ENCODE measurements at regions not wholly inside any gene's neighbourhood (a gene's known extent, or its start where the extent isn't known, plus 50 kb on each side); places are given as distances from the start of the nearest gene placed in this dataset.
"Not testable (repeated sequence)": the region's sequence is repeated elsewhere in the genome, so short reads cannot be mapped to it uniquely, and the experiment has no call there.

GRCh38 chr2:7693246-7694075 lies 776.2 kb downstream of the RNF144A start:
- Mint-ChIP-seq H3K9me3 (no peaks in the 10 kb centered on the region), H3K27me3 (peaks cover 0 to 7% of the 10 kb centered on the region in 2 donors), H3K27ac (peak overlapping the region in 1 of 2 donors; percentile 39), H3K4me3 (no peak overlapping the region), H3K36me3 (ENCODE audit: insufficient read depth) (no peaks in the 10 kb centered on the region), H3K4me1 (ENCODE audit: low read depth in 2 of 2) (peaks cover 16 to 28% of the 10 kb centered on the region in 2 donors)
- ATAC-seq (replicated peaks) (no peak), DNase-seq (no peak)

DNA sequence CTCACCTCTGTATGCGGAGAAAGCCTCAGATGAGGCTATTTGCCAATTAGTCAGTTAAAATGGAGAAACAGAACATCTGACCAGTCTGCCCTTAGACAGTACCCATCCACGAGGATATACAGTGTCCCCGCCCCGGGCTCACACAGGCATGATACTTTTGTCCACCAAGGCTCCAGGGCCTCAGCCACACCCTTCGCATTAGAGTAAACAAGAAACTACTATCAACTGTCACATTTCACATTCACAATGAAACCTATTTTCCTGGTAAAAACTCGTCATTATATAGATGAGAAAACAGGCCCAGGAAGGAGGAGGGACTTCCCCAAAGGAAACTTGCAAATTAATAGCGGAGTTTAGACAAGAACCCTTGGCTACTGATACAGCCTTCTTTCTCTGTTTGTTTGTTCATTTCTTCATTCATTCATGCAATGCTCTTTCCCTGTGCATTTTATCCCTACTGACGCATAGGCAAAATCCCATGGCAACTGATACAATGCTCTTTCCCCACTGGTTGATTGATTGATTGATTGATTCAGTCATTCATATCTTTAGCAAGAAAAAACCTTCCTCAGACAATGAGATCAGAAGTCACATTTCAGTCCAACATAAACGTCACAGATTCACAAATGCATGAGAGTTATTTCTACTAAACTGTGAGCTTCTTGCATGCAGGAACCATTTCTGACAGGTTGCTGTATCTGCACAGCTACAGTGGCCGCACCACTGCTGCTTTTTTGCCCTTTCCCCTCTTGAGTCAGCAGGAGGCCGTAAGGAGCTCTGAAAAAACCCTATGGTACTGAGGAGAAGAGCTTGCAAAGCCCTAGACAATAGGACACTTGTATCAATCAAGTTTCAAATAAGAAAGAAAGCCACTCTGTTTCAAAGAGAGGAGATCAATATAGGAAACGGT lies 777.1 kb downstream of the RNF144A start:
- H3K4me3 Mint-ChIP-seq = no peak overlapping the region
- H3K9me3 Mint-ChIP-seq = no peaks in the 10 kb centered on the region
- peaks cover 0 to 7% of the 10 kb centered on the region in 2 donors for H3K27me3 Mint-ChIP-seq
- H3K27ac Mint-ChIP-seq = peak overlapping the region; percentile 29 to 39
- ATAC-seq (replicated peaks) (no peak), DNase-seq (no peak)
- H3K36me3 Mint-ChIP-seq (ENCODE audit: insufficient read depth) = no peaks in the 10 kb centered on the region
- peaks cover 16 to 28% of the 10 kb centered on the region in 2 donors for H3K4me1 Mint-ChIP-seq (ENCODE audit: low read depth in 2 of 2)

DNA sequence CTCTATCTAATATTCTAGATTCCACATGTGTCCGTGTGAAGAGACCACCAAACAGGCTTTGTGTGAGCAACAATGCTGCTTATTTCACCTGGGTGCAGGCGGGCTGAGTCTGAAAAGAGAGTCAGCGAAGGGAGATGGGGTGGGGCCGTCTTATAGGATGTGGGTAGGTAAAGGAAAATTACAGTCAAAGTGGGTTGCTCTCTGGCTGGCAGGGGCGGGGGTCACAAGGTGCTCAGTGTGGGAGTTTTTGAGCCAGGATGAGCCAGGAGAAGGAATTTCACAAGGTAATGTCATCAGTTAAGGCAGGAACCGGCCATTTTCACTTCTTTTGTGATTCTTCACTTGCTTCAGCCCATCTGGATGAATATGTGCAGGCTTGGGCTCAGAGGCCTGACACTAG lies 779.3 kb downstream of the RNF144A start:
- not testable (repeated sequence) for ATAC-seq (replicated peaks); DNase-seq; H3K27ac Mint-ChIP-seq; H3K4me3 Mint-ChIP-seq; H3K9me3 Mint-ChIP-seq; H3K36me3 Mint-ChIP-seq (ENCODE audit: insufficient read depth); H3K27me3 Mint-ChIP-seq
- peaks cover 16 to 28% of the 10 kb centered on the region in 2 donors for H3K4me1 Mint-ChIP-seq (ENCODE audit: low read depth in 2 of 2)

GRCh38 chr2:7697052-7697451 lies 779.8 kb downstream of the RNF144A start:
- no peak overlapping the region for H3K27ac Mint-ChIP-seq
- H3K27me3 Mint-ChIP-seq = peaks cover 0 to 7% of the 10 kb centered on the region in 2 donors
- H3K4me3 Mint-ChIP-seq = no peak overlapping the region
- no peak for DNase-seq
- no peaks in the 10 kb centered on the region for H3K36me3 Mint-ChIP-seq (ENCODE audit: insufficient read depth)
- peaks cover 13 to 25% of the 10 kb centered on the region in 2 donors for H3K4me1 Mint-ChIP-seq (ENCODE audit: low read depth in 2 of 2)
- ATAC-seq (replicated peaks) = no peak
- no peaks in the 10 kb centered on the region for H3K9me3 Mint-ChIP-seq

GRCh38 chr2:7701791-7702190 lies 784.6 kb downstream of the RNF144A start:
- no peak overlapping the region for H3K4me3 Mint-ChIP-seq
- no peak overlapping the region for H3K27ac Mint-ChIP-seq
- H3K4me1 Mint-ChIP-seq (ENCODE audit: low read depth in 2 of 2) = peaks cover 2 to 5% of the 10 kb centered on the region in 2 donors
- no peaks in the 10 kb centered on the region for H3K36me3 Mint-ChIP-seq (ENCODE audit: insufficient read depth)
- no peak for DNase-seq
- H3K9me3 Mint-ChIP-seq = no peaks in the 10 kb centered on the region
- no peaks in the 10 kb centered on the region for H3K27me3 Mint-ChIP-seq
- ATAC-seq (replicated peaks) = no peak

GRCh38 chr2:7703048-7703447 lies 785.8 kb downstream of the RNF144A start:
- Mint-ChIP-seq H3K36me3 (ENCODE audit: insufficient read depth) (no peaks in the 10 kb centered on the region), H3K27ac (no peak overlapping the region), H3K27me3 (no peaks in the 10 kb centered on the region), H3K4me1 (ENCODE audit: low read depth in 2 of 2) (peaks cover 2 to 5% of the 10 kb centered on the region in 2 donors), H3K9me3 (no peaks in the 10 kb centered on the region), H3K4me3 (no peak overlapping the region)
- no peak for ATAC-seq (replicated peaks)
- no peak for DNase-seq

DNA sequence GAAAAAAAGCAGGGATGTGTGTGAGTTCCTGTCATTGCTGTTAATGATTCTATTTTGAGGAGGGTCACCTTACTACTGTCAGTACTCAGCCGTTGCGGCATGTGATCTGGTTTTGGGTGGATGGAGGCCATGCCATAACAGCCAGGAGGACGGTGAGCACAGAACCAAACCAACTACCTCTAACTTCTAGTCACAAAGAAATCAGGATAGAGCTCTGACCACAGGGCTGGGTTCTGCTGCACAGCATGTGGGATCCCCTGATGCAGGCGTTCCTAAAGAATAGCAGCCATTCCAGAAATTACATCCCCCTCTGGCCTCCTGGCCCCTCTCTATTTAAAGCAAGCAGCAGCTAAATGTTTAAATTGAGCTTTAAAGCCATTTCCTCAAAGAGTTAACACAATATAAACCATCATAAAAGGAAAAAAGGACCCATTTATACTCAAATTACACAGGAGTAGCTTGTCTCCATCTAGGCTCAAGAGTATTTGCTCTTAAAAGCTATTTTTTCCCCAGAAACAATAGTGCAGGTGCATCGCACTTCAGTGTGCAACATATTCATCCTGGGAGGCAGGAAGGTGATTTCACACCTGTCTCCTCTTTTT lies 786.4 kb downstream of the RNF144A start:
- no peak for ATAC-seq (replicated peaks)
- Mint-ChIP-seq H3K36me3 (ENCODE audit: insufficient read depth) (no peaks in the 10 kb centered on the region), H3K4me1 (ENCODE audit: low read depth in 2 of 2) (peaks cover 2 to 5% of the 10 kb centered on the region in 2 donors), H3K9me3 (no peaks in the 10 kb centered on the region), H3K27me3 (no peaks in the 10 kb centered on the region), H3K27ac (no peak overlapping the region), H3K4me3 (no peak overlapping the region)
- DNase-seq = no peak

- Mint-ChIP-seq H3K4me1 (ENCODE audit: low read depth in 2 of 2) (peaks cover 2 to 5% of the 10 kb centered on the region in 2 donors), H3K27me3 (no peaks in the 10 kb centered on the region), H3K4me3 (no peak overlapping the region), H3K36me3 (ENCODE audit: insufficient read depth) (no peaks in the 10 kb centered on the region), H3K27ac (no peak overlapping the region), H3K9me3 (no peaks in the 10 kb centered on the region)
- ATAC-seq (replicated peaks) (no peak), DNase-seq (no peak)
Observed at GRCh38 chr2:7704296-7704865, 787.2 kb downstream of the RNF144A start.

DNA sequence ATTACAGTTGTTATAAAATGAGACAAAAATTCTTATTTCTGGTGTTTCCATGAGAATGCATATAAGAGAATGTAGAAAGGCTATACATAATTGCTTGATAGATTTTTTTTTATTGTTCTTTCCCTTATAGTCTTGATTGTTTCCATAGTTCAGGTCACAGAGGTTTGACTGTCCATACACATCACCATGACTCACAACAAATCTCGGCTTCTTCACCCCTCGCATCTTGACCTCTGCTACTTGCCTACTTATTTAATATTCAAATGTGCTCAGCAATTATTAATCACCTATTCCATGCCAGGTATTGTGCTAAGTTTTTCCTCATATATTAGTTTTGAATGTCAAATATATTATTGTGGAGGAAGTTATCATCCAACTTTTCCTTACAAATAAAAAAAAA lies 789.6 kb downstream of the RNF144A start:
- Mint-ChIP-seq H3K9me3 (no peaks in the 10 kb centered on the region), H3K27me3 (no peaks in the 10 kb centered on the region), H3K27ac (no peak overlapping the region), H3K4me1 (ENCODE audit: low read depth in 2 of 2) (peaks cover 2 to 9% of the 10 kb centered on the region in 2 donors), H3K4me3 (no peak overlapping the region), H3K36me3 (ENCODE audit: insufficient read depth) (no peaks in the 10 kb centered on the region)
- DNase-seq (no peak), ATAC-seq (replicated peaks) (no peak)

DNA sequence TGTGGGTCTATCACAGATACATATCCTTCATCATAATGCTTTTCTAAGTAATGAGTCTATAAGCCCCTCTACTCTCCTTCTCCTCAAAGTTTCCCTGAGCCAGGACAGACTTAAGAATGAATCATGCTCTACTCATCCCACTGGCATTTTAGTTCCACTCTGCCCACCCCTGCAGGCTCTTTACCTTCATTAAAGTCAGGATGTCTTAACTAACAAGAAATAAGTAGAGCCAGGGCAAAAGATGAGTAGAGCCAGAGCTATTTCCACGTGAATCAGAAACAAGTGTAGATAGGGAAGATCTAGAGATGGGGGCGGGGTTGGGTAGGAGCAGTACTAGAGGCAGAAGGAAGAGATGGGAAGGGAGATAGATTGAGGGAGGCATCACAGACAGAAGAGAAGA lies 790.5 kb downstream of the RNF144A start:
- Mint-ChIP-seq H3K27me3 (peaks cover 0 to 2% of the 10 kb centered on the region in 2 donors), H3K27ac (no peak overlapping the region), H3K4me1 (ENCODE audit: low read depth in 2 of 2) (peaks cover 2 to 11% of the 10 kb centered on the region in 2 donors), H3K36me3 (ENCODE audit: insufficient read depth) (no peaks in the 10 kb centered on the region), H3K9me3 (no peaks in the 10 kb centered on the region), H3K4me3 (no peak overlapping the region)
- ATAC-seq (replicated peaks) (no peak), DNase-seq (no peak)

DNA sequence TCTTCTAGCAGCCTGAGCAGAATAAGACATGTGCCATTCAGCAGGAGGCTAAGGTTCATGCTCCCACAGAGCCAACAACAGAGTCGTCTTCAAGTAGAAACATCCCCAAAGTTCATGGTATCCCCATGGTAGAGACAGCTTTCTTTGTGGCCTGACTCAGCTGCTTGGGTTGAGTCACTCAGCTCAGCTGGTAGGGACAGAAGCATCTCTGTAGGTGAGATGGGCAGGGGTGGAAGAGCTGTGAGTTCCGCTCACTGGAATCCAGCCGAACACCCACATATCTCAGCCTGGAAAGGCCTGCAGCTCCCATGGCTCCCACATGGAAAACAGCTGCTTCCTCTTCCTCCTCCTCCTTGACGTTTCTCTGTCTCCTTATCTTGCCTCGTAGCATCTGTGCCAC lies 792.7 kb downstream of the RNF144A start:
- H3K27me3 Mint-ChIP-seq = peaks cover 0 to 9% of the 10 kb centered on the region in 2 donors
- no peak overlapping the region for H3K27ac Mint-ChIP-seq
- ATAC-seq (replicated peaks) (no peak), DNase-seq (no peak)
- H3K4me3 Mint-ChIP-seq = no peak overlapping the region
- H3K36me3 Mint-ChIP-seq (ENCODE audit: insufficient read depth) = no peaks in the 10 kb centered on the region
- no peaks in the 10 kb centered on the region for H3K9me3 Mint-ChIP-seq
- peaks cover 0 to 8% of the 10 kb centered on the region in 2 donors for H3K4me1 Mint-ChIP-seq (ENCODE audit: low read depth in 2 of 2)

DNA sequence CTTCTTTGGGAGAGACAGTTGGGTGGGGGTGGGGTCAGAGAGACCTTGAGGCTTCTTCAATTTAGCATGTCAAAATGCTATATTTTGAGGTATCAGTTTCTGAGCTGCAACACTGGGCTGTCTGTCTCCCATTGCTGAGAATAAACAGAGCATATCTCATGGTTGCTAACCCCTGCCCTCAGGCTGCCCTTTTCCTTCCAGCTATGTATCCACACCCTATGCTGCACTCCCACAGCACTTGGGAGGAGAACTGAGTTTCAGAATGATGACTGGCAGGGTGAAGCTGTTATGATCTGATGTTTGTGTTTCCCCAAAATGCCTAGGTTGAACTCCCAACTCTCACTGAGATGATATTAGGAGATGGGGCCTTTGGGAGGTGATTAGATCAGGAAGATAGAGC lies 794.0 kb downstream of the RNF144A start:
- no peak for DNase-seq
- Mint-ChIP-seq H3K4me3 (no peak overlapping the region), H3K27me3 (peaks cover 0 to 9% of the 10 kb centered on the region in 2 donors), H3K9me3 (no peaks in the 10 kb centered on the region), H3K27ac (no peak overlapping the region), H3K4me1 (ENCODE audit: low read depth in 2 of 2) (peaks cover 0 to 8% of the 10 kb centered on the region in 2 donors), H3K36me3 (ENCODE audit: insufficient read depth) (no peaks in the 10 kb centered on the region)
- ATAC-seq (replicated peaks) = no peak

GRCh38 chr2:7719876-7720275 lies 802.7 kb downstream of the RNF144A start:
- Mint-ChIP-seq H3K9me3 (no peaks in the 10 kb centered on the region), H3K4me3 (peak overlapping the region; percentile 3 to 60), H3K27ac (peak overlapping the region in 1 of 2 donors; percentile 96), H3K36me3 (ENCODE audit: insufficient read depth) (no peaks in the 10 kb centered on the region), H3K4me1 (ENCODE audit: low read depth in 2 of 2) (peaks cover 37 to 52% of the 10 kb centered on the region in 2 donors), H3K27me3 (no peaks in the 10 kb centered on the region)
- DNase-seq (no peak), ATAC-seq (replicated peaks) (no peak)
